ENCODE measurements at regions not wholly inside any gene's neighbourhood (a gene's known extent, or its start where the extent isn't known, plus 50 kb on each side); places are given as distances from the start of the nearest gene placed in this dataset.

DNA sequence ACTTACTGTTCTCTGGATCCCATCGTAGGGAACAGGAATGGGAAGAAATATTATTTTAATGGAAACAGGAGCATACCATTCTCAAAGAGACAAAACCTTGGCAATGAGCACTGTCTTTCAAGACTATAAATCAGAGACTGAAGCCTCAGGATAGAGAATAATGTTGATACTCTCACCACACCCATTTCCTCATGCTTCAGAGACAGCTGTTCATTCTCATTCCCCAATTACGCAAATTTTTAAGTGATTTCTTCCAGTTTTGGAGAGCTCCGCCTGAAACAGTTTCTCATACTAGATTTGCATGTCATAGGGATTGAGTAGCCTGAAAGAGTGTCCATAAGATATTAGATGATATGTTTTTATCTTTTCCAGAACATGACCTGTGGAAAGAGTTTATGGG, 290.5 kb upstream of the RASA1 start:
- Histone ChIP-seq H3K4me1 (ENCODE audit: control insufficient read depth in 1 of 2, insufficient read depth in 2 of 2, low read length in 2 of 2) (peaks cover 54 to 65% of the 10 kb centered on the region in 2 donors), H3K9ac (ENCODE audit: insufficient read depth, low read length, poor library complexity, severe bottlenecking) (no peak overlapping the region), H3K4me3 (replicated peaks in 1 of 3; ENCODE audit: low read depth in 2 of 3, low read length in 3 of 3) (peak overlapping the region in 1 of 3 experiments; percentile 55), H3K9me3 (replicated peaks in 1 of 2; ENCODE audit: control insufficient read depth in 1 of 2, insufficient read depth in 1 of 2, low read length in 2 of 2) (no peaks in the 10 kb centered on the region), H3K27me3 (ENCODE audit: control insufficient read depth in 2 of 2, insufficient read depth in 2 of 2, low read length in 2 of 2) (no peaks in the 10 kb centered on the region), H3K4me2 (replicated peaks; ENCODE audit: extremely low read depth, low read length, poor library complexity, severe bottlenecking) (peak overlapping the region; percentile 59), H3K36me3 (replicated peaks in 1 of 2; ENCODE audit: control insufficient read depth in 1 of 2, insufficient read depth in 2 of 2, low read length in 2 of 2) (no peaks in the 10 kb centered on the region), H3K27ac (ENCODE audit: low read depth in 1 of 2, low read length in 2 of 2) (peak overlapping the region in 1 of 2 donors; percentile 94), H3K79me2 (ENCODE audit: insufficient read depth, low read length) (no peaks in the 10 kb centered on the region), H4K20me1 (ENCODE audit: insufficient read depth, low read length) (no peaks in the 10 kb centered on the region), H2AFZ (ENCODE audit: insufficient read depth, low read depth, low read length, poor library complexity, severe bottlenecking) (peak overlapping the region; percentile 40)
- Mint-ChIP-seq H3K36me3 (peaks cover 0 to 2% of the 10 kb centered on the region in 2 donors), H3K27me3 (ENCODE audit: low read depth in 3 of 3) (no peaks in the 10 kb centered on the region), H3K4me1 (peaks cover 63% of the 10 kb centered on the region), H3K9me3 (peaks cover 0 to 3% (median 0%) of the 10 kb centered on the region in 7 donors), H3K4me3 (peak overlapping the region in 1 of 2 donors; percentile 60), H3K27ac (peak overlapping the region; percentile 63 to 98 (median 83))
- intact Hi-C loops (cut with micrococcal nuclease): loop anchor here in 1 of 2 donors (5.0 kb wide), 1 partner anchor 40 kb away; no protein-coding TSS in a partner anchor
- TF ChIP-seq, protein P1, sequence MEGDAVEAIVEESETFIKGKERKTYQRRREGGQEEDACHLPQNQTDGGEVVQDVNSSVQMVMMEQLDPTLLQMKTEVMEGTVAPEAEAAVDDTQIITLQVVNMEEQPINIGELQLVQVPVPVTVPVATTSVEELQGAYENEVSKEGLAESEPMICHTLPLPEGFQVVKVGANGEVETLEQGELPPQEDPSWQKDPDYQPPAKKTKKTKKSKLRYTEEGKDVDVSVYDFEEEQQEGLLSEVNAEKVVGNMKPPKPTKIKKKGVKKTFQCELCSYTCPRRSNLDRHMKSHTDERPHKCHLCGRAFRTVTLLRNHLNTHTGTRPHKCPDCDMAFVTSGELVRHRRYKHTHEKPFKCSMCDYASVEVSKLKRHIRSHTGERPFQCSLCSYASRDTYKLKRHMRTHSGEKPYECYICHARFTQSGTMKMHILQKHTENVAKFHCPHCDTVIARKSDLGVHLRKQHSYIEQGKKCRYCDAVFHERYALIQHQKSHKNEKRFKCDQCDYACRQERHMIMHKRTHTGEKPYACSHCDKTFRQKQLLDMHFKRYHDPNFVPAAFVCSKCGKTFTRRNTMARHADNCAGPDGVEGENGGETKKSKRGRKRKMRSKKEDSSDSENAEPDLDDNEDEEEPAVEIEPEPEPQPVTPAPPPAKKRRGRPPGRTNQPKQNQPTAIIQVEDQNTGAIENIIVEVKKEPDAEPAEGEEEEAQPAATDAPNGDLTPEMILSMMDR (IDR thresholded peaks at IDR 0.05): no peak
- no CpG with 5 or more reads among the region's 3 CpGs for WGBS (ENCODE audit: insufficient coverage)
- DNase-seq: peak; percentile 20 to 59 (median 51)

DNA sequence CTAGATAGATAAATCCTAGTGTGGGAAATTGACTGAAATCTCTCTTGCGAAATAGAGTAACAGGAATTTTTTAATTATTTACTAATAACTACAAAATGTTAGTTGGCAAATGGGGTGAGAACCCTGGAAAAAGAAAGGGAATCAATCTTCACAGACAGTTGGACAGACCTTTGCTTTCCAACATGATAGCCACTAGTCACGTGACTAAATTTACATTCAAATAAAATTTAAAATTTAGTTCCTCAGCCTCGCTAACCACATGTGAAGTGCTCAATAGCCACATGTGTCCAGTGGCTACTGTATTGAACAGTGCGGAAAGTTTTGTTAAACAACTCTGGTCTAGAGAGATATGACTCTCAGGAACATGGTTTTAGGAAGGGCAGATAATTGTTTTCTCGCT, 289.9 kb upstream of the RASA1 start:
- no peak overlapping the region for H3K4me3 Mint-ChIP-seq
- Histone ChIP-seq H3K27me3 (ENCODE audit: control insufficient read depth in 2 of 2, insufficient read depth in 2 of 2, low read length in 2 of 2) (no peaks in the 10 kb centered on the region), H3K9ac (ENCODE audit: insufficient read depth, low read length, poor library complexity, severe bottlenecking) (no peak overlapping the region), H3K4me2 (replicated peaks; ENCODE audit: extremely low read depth, low read length, poor library complexity, severe bottlenecking) (peak overlapping the region; percentile 59), H2AFZ (ENCODE audit: insufficient read depth, low read depth, low read length, poor library complexity, severe bottlenecking) (peak overlapping the region; percentile 43), H3K4me1 (ENCODE audit: control insufficient read depth in 1 of 2, insufficient read depth in 2 of 2, low read length in 2 of 2) (peaks cover 54 to 65% of the 10 kb centered on the region in 2 donors), H3K36me3 (replicated peaks in 1 of 2; ENCODE audit: control insufficient read depth in 1 of 2, insufficient read depth in 2 of 2, low read length in 2 of 2) (no peaks in the 10 kb centered on the region), H4K20me1 (ENCODE audit: insufficient read depth, low read length) (no peaks in the 10 kb centered on the region), H3K27ac (ENCODE audit: low read depth in 1 of 2, low read length in 2 of 2) (peak overlapping the region in 1 of 2 donors; percentile 94), H3K4me3 (replicated peaks in 1 of 3; ENCODE audit: low read depth in 2 of 3, low read length in 3 of 3) (peak overlapping the region in 1 of 3 experiments; percentile 55), H3K79me2 (ENCODE audit: insufficient read depth, low read length) (no peaks in the 10 kb centered on the region), H3K9me3 (replicated peaks in 1 of 2; ENCODE audit: control insufficient read depth in 1 of 2, insufficient read depth in 1 of 2, low read length in 2 of 2) (no peaks in the 10 kb centered on the region)
- no peak for DNase-seq
- no peaks in the 10 kb centered on the region for H3K27me3 Mint-ChIP-seq (ENCODE audit: low read depth in 3 of 3)
- peaks cover 0 to 3% (median 0%) of the 10 kb centered on the region in 7 donors for H3K9me3 Mint-ChIP-seq
- TF ChIP-seq, protein P1 (IDR thresholded peaks at IDR 0.05): no peak
- 100% methylated on average over 1 of the region's 5 CpGs for WGBS (ENCODE audit: insufficient coverage)
- H3K27ac Mint-ChIP-seq: peak overlapping the region; percentile 31 to 98 (median 66)
- peaks cover 0 to 2% of the 10 kb centered on the region in 2 donors for H3K36me3 Mint-ChIP-seq
- intact Hi-C loops (cut with micrococcal nuclease): loop anchor here in 1 of 2 donors (5.0 kb wide), 1 partner anchor 39 kb away; no protein-coding TSS in a partner anchor
- peaks cover 63% of the 10 kb centered on the region for H3K4me1 Mint-ChIP-seq

All from CD14-positive monocyte (primary cell).